GM08714 (cell line): ENCODE measurements at regions not wholly inside any gene's neighbourhood (a gene's known extent, or its start where the extent isn't known, plus 50 kb on each side); places are given as distances from the start of the nearest gene placed in this dataset.

Experiments
- H3K4me3 ChIP-seq: fragments of 200-500 bp; sonication (Bioruptor generic); 2 replicates; pipeline ENCODE4 v1.5.1; 2014; ENCODE audit warnings: mild to moderate bottlenecking, low read length, inconsistent platforms
- ZNF274 ChIP-seq: IDR thresholded peaks from 2 replicates; pipeline ENCODE4 v1.6.1; 2012; ENCODE audit warnings: mild to moderate bottlenecking, low read depth, low read length

DNA sequence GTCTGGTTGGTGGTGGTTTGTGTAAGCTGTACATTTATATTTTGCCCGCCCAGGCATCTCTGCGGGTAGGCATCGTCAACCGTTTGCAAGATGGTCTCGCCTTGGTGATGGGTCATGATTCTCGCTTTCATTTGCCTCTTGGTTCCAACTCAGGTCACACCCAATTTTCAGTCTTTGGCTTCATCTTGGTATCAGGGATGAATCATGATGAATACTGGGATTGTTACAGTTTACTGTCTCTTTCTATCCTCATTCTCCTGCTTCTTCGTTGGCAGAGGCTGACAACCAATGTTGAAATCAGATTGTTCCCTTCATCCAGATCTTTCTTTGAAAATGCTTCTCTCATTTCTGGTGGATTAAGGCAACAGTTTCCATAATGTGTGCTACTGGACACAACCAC is 129.7 kb upstream of the KAZN start:
- no peak for TF ChIP-seq ZNF274
- H3K4me3 ChIP-seq: no peak overlapping the region

DNA sequence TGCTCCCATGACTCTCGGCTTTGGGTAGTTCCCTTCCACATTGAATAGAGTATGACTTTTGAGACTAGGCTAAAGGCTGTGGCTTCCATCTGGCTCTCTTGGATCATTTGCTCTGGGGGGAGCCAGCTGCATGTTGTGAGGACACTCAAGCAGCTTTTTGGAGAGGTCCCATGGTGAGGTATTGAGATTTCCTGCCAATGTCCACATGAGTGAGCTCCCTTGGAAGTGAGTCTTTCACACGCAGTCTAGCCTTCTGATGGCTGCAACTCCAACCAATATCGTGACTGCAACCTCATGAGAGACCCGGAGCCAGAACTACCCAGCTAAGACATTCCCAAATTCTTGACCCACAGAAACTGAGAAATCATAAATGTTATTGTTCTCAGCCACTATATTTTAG is 127.7 kb upstream of the KAZN start:
- TF ChIP-seq ZNF274: no peak
- H3K4me3 ChIP-seq: no peak overlapping the region

DNA sequence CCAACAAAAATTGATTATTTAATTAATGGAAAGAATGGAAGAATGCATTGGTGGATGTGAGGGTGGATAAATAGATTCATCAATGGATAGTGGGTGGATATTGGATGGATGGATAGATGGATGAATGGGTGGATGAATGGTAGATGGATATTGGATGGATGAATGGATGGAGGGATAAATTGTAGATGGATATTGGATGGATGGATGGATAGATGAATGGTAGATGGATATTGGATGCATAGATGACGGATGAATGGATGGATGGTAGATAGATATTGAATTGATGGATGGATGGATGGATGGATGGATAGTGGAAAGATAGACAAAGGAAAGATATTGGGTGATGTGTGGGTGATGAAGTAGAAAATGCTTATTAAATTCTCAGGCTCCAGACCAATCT is 123.6 kb upstream of the KAZN start:
- TF ChIP-seq ZNF274: no peak
- H3K4me3 ChIP-seq: no peak overlapping the region

DNA sequence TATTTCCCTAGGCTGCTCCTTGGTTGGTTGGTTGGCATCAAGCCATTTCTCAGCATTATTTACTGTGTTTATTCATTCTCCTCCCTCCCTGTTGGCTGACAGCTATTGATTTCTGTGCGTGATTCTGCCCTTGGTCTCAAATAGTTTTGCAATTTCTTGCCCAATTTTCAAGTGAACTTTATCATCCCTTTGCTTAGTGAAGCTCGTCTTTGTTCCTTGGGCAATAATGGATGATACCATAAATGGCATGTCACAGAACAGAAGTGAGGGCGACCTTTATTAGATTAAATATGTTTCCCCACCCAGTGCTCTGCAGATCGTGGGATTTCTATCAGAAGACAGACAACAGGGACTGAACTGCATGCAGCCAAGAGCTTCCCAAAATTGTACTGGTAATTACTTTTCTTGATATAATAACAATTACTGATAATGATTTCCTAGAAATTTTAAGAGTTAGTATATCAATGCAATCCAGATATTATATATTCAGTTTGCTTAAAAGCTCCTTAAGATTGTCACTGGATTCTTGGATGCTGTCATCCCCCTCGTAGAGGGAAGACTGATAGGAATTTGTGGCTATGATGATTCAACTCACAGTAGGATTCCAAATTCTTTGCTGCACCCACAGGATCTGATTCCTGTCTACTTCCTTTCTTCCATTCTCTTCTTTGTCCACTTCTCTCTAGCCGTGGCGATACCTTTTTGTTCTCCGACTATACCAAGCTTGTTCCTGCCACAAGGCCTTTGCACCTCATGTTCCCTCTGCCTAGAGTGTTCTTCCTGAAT is 122.1 kb upstream of the KAZN start:
- no peak for TF ChIP-seq ZNF274
- no peak overlapping the region for H3K4me3 ChIP-seq

DNA sequence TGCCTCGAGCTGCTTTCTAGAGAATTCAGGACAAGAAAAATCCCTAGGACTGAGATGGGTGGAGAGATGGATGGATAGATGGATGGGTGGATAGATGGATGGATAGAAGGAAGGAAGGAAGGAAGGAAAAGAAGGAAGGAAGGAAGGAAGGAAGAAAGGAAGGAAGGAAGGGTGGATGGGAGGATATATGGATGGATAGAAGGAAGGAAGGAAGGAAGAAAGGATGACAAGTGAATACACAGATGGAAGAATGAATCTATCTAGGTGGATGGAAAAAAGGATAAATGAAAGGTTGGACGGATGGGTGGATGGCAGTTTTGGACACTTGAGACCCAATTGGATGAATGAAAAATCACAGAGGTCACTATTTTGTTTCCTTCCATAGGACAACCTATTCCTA is 120.4 kb upstream of the KAZN start:
- no peak overlapping the region for H3K4me3 ChIP-seq
- TF ChIP-seq ZNF274: no peak

DNA sequence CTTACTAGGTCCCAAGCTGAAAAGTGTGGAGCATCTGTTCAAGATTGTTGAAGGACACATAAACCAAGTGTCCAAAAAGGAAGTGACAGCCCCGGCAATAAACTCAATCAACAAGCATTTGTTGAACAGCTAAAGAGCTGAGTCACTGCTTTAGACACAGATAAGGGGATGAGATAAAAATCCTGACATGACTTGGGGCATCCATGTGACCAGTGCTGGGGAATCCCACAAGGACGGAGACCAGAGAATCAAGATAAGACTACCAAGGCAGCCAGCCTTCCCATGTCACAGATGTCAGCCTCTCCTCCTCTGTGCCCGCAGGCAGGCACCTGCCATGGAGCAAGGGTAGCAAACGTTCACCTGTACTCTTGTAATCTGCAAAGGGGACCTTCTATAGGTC is 118.6 kb upstream of the KAZN start:
- no peak overlapping the region for H3K4me3 ChIP-seq
- TF ChIP-seq ZNF274: no peak

DNA sequence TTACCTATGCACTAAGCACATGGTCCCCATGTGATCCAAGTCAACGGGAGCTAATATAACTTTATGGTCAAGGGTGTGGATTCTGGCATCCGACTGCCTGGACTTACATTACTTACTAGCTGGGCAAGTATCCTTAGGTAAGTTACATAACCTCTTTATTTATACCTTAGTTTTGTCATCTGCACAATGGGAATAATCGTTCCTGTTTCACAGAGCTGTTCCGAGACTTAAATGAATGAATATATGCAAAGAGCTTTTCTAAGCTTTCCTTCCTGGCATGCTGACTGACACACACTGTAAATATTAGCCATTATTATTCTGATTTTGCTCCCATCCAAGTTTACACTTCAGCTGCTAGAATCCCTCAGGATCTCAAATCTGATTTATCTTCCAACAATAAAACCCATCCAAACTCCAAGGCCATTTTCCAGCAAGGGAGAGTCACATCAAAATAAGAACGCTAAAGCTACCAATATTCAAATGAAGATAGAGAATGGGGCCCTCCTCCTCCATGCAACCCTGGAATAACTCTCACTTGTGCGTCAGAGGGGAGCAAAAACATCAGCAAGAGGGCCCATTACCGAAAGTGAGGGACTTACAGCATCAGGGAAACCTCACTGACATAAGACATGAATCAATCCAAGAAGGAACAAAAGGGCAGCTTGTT is 115.6 kb upstream of the KAZN start:
- TF ChIP-seq ZNF274: no peak
- H3K4me3 ChIP-seq: no peak overlapping the region

DNA sequence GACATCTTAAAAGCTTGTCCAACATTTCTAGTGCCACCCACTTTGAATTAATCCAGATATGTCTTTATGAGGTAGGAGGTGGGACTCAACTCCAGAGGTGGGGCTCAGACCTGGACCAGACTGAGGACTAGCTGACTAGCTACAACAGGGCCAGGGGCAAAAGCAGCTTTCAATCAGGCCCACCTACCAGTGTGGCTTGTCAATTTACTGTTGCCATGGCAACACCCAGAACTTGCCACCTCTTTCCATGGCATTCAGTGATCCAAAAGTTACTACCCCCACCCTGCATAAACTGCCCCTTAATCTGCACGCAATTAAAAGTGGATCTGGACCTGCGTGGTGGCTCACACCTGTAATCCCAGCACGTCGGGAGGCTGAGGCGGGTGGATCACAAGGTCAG is 113.2 kb upstream of the KAZN start:
- no peak overlapping the region for H3K4me3 ChIP-seq
- no peak for TF ChIP-seq ZNF274

DNA sequence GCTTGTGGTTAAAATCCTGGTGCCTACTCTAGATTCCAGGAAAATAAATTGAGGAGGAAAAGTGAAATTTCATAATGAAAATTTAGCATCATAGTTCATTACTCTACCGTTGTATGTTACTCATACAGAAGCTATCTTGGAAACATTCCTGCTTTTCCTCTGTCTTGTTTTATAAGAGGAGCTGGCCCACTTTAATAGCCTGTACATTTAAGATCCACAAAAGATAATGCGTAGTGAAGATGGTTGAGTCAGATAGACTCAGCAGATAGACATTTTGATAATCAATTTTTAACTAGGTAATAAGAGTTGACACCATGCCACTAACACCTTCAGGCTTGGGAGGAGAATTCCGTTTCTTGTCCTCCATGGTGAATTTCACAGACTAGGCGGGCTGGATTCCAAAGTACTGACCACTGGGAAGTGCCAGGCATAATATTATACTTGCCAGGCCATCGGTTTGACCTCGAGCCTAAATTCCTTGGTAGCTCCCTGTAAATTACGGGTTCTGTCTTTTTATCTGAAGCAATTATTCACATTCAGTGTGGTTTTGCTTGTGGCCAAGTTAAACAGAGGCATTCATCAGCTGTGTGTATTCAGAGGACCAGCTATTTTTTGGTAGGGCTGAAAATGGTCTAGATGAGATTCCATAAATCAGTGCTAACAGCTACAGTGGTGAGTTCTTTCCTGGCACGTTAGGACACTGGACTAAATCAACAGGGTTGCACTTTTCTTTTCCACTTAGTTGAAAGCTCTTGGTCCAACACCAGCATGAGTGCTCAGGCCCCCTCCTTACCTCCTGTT is 111.9 kb upstream of the KAZN start:
- TF ChIP-seq ZNF274: no peak
- no peak overlapping the region for H3K4me3 ChIP-seq

DNA sequence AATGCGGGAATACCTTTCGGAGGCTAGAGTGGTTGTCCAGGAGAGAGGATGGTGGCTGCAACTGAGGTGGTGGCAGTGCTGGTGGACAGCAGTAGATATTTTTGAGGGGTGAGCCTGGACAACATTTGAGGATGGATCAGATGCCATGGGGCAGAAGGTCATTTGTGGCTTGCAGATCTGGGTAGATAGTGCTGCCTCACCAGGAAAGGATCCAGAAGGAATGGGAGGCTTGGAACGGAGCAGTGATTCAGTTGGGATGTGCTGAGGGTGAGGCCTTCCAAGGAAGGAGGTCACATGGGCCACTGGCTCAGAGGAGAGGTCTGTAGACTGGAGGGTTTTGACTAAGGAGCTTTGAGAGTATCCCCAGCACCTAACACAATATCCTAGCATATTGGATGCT is 110.8 kb upstream of the KAZN start:
- TF ChIP-seq ZNF274: no peak
- no peak overlapping the region for H3K4me3 ChIP-seq

DNA sequence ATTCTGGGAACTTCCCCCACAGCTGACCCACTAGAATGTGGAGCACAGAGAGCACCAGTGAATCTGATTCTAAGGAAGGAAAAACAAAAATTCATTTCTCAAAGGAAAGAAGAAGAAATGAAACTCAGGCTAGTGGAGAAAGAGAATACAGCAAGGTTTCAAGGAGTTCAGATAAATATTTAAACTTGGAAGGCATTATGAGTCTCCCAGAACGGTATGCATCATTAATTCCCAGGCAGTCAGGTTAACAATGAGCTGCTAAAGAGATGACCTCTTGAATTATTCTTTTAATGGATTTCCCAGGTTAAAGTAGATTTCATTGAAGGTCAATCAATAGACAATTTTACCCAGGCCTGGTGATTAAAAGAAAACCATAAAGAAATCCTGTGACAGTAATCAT is 103.6 kb upstream of the KAZN start:
- no peak for TF ChIP-seq ZNF274

DNA sequence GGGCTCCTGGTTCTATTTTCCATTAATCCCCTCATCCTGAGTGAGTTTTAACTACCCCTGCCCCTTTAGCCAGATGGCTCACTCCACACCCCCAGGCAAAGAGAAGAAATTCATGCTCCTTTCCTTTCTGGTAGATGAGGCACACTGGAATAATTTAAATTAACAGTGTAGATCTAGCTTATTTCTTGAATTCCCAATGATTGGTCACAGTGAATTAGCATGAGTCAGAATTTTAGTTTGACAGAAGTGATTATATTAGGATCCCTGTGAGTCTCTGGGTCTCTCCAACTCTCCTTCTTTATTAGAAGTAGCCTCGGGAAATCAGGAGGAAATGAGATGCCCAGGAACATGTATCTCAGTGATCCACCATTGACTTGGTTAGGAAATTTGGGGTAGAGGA is 103.1 kb upstream of the KAZN start:
- no peak overlapping the region for H3K4me3 ChIP-seq
- TF ChIP-seq ZNF274: no peak

More for the DNA sequence above, 103.6 kb upstream of the KAZN start:
- H3K4me3 ChIP-seq: no peak overlapping the region

DNA sequence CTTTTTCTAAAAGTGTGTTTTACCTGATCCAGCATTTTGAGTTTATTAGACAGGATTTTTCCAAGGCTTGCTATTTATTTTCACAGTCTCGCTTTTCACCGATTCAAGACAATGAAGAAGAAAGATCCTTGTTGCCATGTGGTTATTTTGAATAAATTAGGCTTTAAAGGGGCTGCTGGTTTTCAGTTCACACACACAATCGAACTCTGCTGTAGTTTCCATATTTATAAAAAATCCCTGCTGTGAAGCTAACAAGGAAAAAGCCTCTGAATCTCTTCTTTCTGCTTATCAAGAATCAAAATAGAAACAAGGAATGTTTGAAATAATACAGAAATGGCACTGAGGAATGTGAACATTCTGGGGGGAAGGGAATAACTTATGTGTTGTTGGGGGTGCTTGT is 102.5 kb upstream of the KAZN start:
- no peak for TF ChIP-seq ZNF274
- no peak overlapping the region for H3K4me3 ChIP-seq

DNA sequence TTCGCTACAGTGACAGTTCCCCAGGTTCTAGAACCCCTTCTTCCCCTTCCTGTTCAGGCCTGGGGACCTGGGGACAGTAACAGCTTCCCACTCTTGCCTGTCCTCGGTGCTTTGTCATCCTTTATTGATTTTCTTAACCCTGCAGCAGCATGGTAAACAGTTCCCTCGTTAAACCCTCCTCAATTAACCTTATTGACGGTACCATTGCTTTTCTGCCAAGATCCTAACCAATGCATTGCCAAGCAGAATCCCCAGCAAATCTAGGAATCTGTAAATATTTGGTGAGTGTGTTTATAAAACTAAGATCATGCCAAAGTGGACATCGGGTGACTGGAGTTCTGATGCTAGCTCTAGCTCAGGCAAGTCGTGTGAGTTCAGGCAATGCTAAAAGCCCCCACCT is 99.6 kb upstream of the KAZN start:
- TF ChIP-seq ZNF274: no peak
- H3K4me3 ChIP-seq: no peak overlapping the region
